Colonic mucosa (tissue), 4 donors: ENCODE measurements at regions not wholly inside any gene's neighbourhood (a gene's known extent, or its start where the extent isn't known, plus 50 kb on each side); places are given as distances from the start of the nearest gene placed in this dataset.
"Not testable (repeated sequence)": the region's sequence is repeated elsewhere in the genome, so short reads cannot be mapped to it uniquely, and the experiment has no call there.

Source experiments
- DNase-seq: peaks from one replicate; pipeline ENCODE4 v3.0.0-alpha.2; 2020
- H3K27ac ChIP-seq: fragments of 200-600 bp; one replicate; pipeline ENCODE4 v1.8.0; 2021
- H3K27me3 ChIP-seq: fragments of 200-600 bp; one replicate; pipeline ENCODE4 v1.8.0; 2021
- H3K36me3 ChIP-seq: fragments of 200-600 bp; one replicate; pipeline ENCODE4 v1.8.0; 2021
- H3K4me1 ChIP-seq: fragments of 200-600 bp; one replicate; pipeline ENCODE4 v1.8.0; 2021; ENCODE audit warnings: mild to moderate bottlenecking
- H3K4me3 ChIP-seq: fragments of 200-600 bp; one replicate; pipeline ENCODE4 v1.8.0; 2021
- H3K9ac ChIP-seq, 2 donors: one replicate each; pipeline ENCODE4 v1.7.0; 2013; ENCODE audit warnings: control low read depth in 2 of 2, low read depth in 2 of 2, low read length in 2 of 2
- H3K9me3 ChIP-seq: fragments of 200-600 bp; one replicate; pipeline ENCODE4 v1.8.0; 2021
- CTCF ChIP-seq: fragments of 200-600 bp; IDR thresholded peaks from one replicate; pipeline ENCODE4 v1.8.0; 2022; ENCODE audit warnings: antibody characterized with exemption, mild to moderate bottlenecking
- intact Hi-C: fragments of 100-400 bp; cut with DNase I; formaldehyde crosslinking; loops from one replicate; pipeline ENCODE4 v1.14.1; 2022
- donor health status: healthy.
- donor health status: DM: no; HTN: no; CAD: no.
- donor health status: DM: no; HTN: no; CAD: no.

GRCh38 chr4:114040319-114041116 lies 61.1 kb upstream of the ARSJ start:
- intact Hi-C loops: no loop called here
- H3K4me1 ChIP-seq: peaks cover 3% of the 10 kb centered on the region
- H3K9me3 ChIP-seq: no peaks in the 10 kb centered on the region
- no peak overlapping the region for H3K4me3 ChIP-seq
- H3K9ac ChIP-seq: no peak overlapping the region
- no peaks in the 10 kb centered on the region for H3K27me3 ChIP-seq
- H3K27ac ChIP-seq: no peak overlapping the region
- DNase-seq: no peak
- no peaks in the 10 kb centered on the region for H3K36me3 ChIP-seq
- TF ChIP-seq CTCF: no peak

- Histone ChIP-seq H3K4me1 (peaks cover 3% of the 10 kb centered on the region), H3K36me3 (no peaks in the 10 kb centered on the region), H3K27ac (no peak overlapping the region), H3K4me3 (no peak overlapping the region), H3K9ac (no peak overlapping the region), H3K27me3 (no peaks in the 10 kb centered on the region), H3K9me3 (no peaks in the 10 kb centered on the region)
- intact Hi-C loops: no loop called here
- TF ChIP-seq CTCF: no peak
- no peak for DNase-seq
Measured at GRCh38 chr4:114041117-114041475, 61.6 kb upstream of the ARSJ start.

GRCh38 chr4:114043116-114043515 lies 63.7 kb upstream of the ARSJ start:
- intact Hi-C loops: no loop called here
- no peak for DNase-seq
- Histone ChIP-seq H3K9ac (no peak overlapping the region), H3K27ac (no peak overlapping the region), H3K4me3 (no peak overlapping the region), H3K27me3 (no peaks in the 10 kb centered on the region), H3K9me3 (no peaks in the 10 kb centered on the region), H3K4me1 (no peaks in the 10 kb centered on the region), H3K36me3 (no peaks in the 10 kb centered on the region)
- no peak for TF ChIP-seq CTCF

GRCh38 chr4:114044351-114044750 lies 64.9 kb upstream of the ARSJ start:
- intact Hi-C loops, H3K9me3 ChIP-seq, DNase-seq, H3K27me3 ChIP-seq, H3K4me1 ChIP-seq, H3K9ac ChIP-seq, H3K27ac ChIP-seq, H3K36me3 ChIP-seq, H3K4me3 ChIP-seq: not testable (repeated sequence)

GRCh38 chr4:114046331-114046730 lies 66.9 kb upstream of the ARSJ start:
- intact Hi-C loops: no loop called here
- no peaks in the 10 kb centered on the region for H3K27me3 ChIP-seq
- no peaks in the 10 kb centered on the region for H3K9me3 ChIP-seq
- H3K4me1 ChIP-seq: no peaks in the 10 kb centered on the region
- H3K36me3 ChIP-seq: no peaks in the 10 kb centered on the region
- DNase-seq: no peak
- no peak overlapping the region for H3K4me3 ChIP-seq
- no peak overlapping the region for H3K9ac ChIP-seq
- H3K27ac ChIP-seq: no peak overlapping the region
- TF ChIP-seq CTCF: no peak

GRCh38 chr4:114048154-114048553 lies 68.7 kb upstream of the ARSJ start:
- H3K27me3 ChIP-seq, intact Hi-C loops, H3K36me3 ChIP-seq, H3K9me3 ChIP-seq, H3K4me1 ChIP-seq, DNase-seq, H3K9ac ChIP-seq, H3K4me3 ChIP-seq, H3K27ac ChIP-seq: not testable (repeated sequence)
